NCI-H1092 (cell line): ENCODE measurements at regions not wholly inside any gene's neighbourhood (a gene's known extent, or its start where the extent isn't known, plus 50 kb on each side); places are given as distances from the start of the nearest gene placed in this dataset.

Experiments used
- DNase-seq: peaks from one replicate; lab custom pipeline; 2025; lab: John Stamatoyannopoulos, UW

DNA sequence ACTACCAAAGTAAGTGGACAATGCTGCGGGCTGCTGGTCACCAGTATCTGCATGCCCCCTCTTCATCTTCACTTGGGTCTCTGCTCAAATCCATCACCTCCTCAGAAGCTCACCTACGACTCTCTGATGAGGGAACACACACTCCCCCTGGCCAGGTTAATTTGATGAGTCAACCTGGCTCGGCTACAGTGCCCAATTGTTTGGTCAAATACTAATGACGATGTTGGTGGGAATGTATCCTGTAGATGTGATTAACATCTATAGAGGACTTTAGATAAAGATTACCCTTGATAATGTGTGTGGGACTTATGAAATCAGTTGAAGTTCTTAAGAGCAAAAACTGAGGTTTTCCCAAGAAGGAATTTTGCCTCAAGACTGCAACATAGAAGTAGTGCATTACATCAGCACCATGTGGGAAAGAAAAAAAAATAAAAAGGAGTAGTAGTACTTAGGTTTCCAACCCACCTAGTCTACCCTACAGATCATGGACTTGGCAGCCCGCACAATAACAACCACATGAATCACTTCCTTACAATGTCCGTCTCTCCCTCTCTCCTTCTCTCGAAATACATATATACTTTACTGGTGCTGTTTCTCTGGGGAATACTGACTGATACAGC lies 467.3 kb downstream of the DNAH5 start:
- no peak for DNase-seq

DNA sequence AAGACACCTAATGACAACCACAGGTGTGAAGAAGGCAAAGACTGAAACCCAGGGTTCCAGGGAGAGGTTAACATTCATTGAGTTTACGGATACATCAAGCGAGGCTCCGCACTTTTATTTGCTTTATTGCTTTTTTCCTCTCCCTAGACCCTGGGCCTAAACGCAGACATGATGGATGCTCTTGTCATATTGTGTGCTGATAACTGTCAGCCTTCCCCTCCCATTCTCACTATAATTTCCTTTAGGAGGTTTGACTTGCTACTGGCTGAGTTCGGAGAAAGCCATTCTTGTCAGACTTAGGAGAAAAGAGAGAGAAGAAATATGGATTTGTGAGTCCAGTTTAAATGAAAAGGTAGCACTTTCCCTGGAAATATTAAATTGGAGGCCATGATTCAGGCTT lies 471.6 kb downstream of the DNAH5 start:
- DNase-seq = no peak

GRCh38 chr5:13470975-13471374 lies 473.5 kb downstream of the DNAH5 start:
- no peak for DNase-seq

DNA sequence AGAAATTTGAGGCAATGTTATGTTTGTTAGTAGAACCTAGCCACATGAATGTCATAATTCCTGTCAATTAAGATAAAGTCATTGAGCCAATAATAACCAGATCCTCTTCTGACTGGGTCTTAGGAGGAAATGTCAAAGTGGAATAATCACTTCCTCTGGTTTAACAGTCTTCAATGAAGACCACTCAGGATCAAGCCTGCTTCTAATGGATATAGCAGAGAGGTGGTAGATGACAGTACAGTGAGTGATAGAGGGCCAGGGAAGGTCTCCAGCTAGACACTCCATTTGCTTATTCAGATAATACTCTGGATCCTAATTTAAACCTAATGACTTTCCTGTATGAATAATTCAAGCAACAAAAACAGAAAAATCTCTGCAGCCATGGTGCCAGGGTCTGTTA lies 474.2 kb downstream of the DNAH5 start:
- DNase-seq = no peak

DNA sequence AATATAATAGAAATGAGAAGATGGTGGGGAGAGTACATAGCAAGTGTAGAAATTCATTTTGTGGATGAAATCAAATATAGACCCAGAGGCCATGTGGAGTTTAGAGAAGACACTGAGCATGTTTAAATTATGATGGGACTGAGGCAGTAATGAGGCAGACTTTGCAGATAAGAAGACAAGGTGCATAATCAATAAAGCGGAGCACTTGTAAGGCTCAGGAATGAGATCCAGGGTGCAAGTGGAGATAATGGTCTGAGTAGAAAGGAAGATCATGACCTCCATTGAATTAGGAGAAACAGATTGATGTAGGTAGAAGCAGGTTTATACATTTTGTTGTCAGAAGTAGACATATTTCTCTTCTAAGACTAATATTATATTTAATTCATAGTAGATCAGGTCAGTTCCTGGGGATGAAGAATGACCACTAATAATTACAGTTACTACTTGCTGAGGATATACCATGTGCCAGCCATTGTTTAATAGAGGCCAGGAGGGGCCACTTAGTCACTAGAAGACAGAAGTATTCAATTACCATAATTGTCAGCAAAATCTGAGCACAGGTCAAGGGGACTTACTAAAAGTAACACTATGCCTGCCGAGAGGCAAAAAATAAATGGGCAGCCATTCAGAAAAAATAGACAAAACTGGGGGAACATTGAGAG lies 479.8 kb downstream of the DNAH5 start:
- no peak for DNase-seq

GRCh38 chr5:13460587-13460986 lies 483.9 kb downstream of the DNAH5 start:
- DNase-seq = no peak

- DNase-seq = no peak
Measured at GRCh38 chr5:13454050-13454449, 490.4 kb downstream of the DNAH5 start.

DNA sequence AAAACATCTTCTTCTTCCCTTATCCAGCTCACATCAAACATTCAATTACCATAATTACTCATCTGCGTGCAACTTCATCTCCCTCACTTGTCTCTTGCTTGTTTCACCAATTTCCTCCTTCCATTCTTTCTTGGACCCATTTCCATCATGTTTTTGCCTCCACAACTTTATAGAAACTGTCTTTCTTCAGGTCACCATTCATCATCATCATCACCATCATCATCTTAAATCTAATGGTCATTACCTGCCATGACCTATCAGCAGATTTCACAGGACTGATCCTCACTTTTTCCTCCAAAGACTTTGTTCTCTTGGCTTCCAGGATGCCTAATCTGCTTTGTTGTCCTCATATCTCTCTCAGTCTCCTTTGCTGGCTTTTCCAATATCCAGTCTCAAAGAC lies 495.6 kb downstream of the DNAH5 start:
- no peak for DNase-seq

- DNase-seq = no peak
Measured at GRCh38 chr5:13439430-13439829, 505.1 kb downstream of the DNAH5 start.

DNA sequence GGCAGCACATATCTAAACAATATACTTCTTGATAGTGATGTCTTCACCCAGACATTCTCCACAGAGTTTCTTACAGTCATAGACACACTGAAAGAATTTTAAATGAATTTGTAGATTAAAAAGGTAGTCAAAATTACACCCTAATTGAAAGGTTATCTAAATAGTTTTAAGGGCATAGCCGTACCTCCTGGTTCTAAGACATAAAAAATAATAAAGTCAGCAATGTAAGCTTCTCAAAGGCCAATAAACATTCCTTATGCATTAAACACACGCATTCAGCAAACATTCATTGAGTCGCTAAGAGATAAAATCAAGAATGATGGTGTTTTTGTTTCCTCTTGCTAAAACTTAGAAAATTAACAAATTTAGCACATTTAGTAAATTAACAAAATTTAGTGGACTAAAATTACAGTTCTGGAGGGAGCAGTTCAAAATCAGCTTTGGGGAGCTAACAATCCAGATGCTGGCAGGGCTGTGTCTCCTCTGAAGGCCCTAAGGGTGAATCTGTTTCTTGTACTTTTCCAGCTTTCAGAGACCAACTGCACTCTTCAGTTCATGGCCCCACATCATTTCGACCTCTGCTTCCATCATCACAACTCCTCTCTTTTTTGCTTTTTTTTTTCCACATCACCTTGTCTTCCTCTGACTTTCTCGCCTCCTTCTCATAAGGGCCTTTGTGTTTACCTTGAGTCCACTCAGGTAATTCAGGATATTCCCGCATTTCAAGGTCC lies 516.5 kb downstream of the DNAH5 start:
- DNase-seq = no peak

GRCh38 chr5:13412040-13412595 lies 532.4 kb downstream of the DNAH5 start:
- no peak for DNase-seq

GRCh38 chr5:13408616-13409015 lies 535.9 kb downstream of the DNAH5 start:
- no peak for DNase-seq

GRCh38 chr5:13403351-13403750 lies 541.1 kb downstream of the DNAH5 start:
- no peak for DNase-seq

- no peak for DNase-seq
Measured at GRCh38 chr5:13385066-13385465, 559.4 kb downstream of the DNAH5 start.

DNA sequence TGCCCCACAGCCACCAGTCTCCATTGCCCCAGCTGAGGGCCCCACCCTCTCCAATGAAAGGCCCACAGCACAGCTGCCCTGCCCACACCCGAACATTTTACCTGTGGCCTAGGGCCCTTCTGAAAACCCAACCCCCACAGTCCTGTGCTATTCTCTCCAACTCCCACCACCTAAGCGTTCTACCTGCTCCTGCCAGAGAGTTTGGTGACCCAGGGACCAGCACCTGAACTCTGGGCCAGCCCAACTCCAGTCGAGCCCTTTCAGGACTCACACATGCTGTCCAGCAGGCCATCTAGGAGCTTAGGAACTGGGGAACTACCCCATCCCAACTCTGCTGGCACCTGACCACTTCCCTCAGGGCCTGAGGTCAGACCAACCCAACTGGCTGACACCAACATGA lies 562.3 kb downstream of the DNAH5 start:
- no peak for DNase-seq

- DNase-seq = no peak
Measured at GRCh38 chr5:13378091-13378490, 566.4 kb downstream of the DNAH5 start.

DNA sequence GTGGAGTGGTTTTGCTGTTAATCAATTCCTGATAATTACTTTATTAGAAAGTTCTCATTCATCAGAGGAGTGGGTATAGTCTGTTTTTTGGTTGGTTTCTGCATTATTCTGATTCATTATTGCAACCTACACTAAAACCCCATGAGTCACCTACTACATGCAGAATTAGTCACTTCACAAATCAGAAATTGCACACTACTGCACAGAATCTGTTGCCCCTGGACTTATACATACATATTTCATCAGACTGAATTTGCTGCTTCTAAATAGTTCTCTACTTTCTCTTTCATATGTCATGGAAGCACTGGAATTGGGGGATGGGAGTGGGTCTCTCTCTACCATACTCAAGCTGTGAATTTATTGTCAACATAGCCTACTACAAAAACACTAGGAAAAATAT lies 585.1 kb downstream of the DNAH5 start:
- no peak for DNase-seq

DNA sequence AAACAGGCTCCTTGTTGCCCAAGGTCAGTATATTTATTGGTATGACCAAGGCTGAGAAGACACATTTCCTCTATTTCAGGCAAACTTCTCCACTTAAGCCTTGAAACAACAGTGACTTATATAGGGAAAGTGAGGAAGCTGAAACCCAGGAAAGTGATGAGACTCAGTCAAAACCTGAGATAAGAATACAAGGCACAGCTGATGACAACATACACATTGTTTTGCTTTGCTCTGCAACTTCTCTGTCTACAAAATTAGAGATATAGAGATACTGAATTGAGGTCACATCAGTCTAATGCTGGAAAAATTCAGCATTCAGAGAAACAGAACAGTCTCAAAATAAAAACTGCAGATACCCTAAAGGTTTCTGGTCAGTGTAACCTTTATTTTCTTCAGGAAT lies 586.1 kb downstream of the DNAH5 start:
- no peak for DNase-seq

- DNase-seq = no peak
Measured at GRCh38 chr5:13357929-13358328, 586.6 kb downstream of the DNAH5 start.

- no peak for DNase-seq
Measured at GRCh38 chr5:13356226-13356625, 588.3 kb downstream of the DNAH5 start.

DNA sequence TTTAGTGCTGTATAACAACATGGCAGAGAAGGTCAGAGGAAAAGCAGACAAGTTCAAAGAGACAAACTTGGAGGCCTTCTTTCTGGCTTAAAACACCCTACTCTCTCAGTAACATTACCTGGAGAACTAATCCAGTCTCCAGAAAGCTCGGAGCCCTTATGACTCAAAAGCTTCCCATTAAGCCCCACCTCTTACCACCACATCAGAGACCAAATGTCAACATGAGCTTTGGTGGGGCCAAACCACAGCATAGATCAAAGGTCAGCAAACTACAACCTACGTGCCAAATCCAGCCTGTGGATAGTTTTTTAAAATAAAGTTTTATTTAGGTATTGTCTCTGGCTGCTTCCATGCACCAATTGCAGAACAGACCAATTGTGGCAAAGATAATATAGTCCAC lies 589.9 kb downstream of the DNAH5 start:
- no peak for DNase-seq

DNA sequence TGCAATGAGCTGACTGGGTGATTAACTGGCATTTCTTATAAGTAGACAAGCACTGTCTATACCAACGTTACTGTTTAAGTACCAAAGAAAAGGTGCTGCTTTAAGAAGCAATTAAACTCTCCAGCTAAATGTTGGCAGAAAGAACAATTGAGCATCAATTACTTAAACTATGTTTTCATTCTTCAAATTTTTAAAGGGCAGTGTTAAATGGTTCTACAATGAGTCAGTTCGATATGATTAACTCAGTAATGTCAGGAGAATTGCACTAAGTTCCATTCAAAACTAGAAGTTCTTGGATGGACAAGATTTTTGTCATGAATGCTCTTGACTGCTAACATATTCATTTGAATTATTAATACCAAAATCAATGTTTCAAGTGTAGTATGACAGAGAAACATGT lies 593.7 kb downstream of the DNAH5 start:
- no peak for DNase-seq

DNA sequence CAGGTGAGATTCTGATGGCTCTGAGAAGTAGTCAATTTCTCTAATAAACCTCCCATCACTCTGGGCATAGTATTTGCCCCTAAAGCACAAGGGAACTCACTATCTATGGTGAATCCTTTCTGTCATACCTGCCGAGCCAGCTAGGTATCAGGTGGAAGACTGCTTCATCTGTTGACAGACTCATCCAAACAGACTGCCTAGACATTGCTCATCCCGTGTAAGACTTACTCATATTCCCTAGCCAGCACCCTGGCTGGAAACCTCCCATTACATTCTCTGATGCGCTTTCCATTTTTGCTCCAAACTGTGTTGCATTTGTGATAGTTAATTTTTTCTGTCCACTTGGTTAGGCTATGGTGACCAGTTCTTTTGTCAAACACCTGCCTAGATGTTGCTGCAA lies 595.9 kb downstream of the DNAH5 start:
- DNase-seq = no peak
